Choroid plexus epithelial cell (primary cell): ENCODE measurements at regions not wholly inside any gene's neighbourhood (a gene's known extent, or its start where the extent isn't known, plus 50 kb on each side); places are given as distances from the start of the nearest gene placed in this dataset.

Experiments used
- DNase-seq: peaks from one replicate; pipeline ENCODE4 v3.0.0-alpha.2; 2010; ENCODE audit warnings: low read depth
- H3K4me3 ChIP-seq: 2 replicates; pipeline ENCODE4 v1.5.1; 2011; ENCODE audit warnings: low read depth, mild to moderate bottlenecking, control low read depth, low read length, moderate library complexity
- TF ChIP-seq, protein P1 (sequence below): conservative IDR thresholded peaks from 2 replicates; pipeline ENCODE4 v1.5.1; 2011; ENCODE audit warnings: low read depth, mild to moderate bottlenecking, control low read depth, inconsistent platforms, low read length, moderate library complexity

DNA sequence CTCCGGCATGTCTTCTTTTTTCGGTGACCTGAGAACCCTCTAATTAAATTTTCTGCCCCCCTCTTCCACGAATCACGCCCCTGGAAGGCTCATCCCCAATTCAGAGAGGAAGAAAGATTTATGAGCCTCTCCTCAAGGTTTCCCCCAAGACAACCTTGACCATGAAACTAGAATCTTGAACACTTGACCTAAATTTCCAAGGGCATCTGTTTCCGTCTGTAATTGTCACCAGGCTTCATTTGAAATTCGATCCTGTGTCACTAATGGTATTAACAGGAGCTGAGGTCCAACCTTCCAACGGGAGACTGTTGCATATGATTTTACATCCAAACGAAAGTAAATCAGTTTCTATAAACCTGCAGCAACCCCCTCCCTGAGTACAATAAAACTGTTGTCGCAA, 139.9 kb upstream of the ZIC3 start:
- DNase-seq: no peak
- no peak overlapping the region for H3K4me3 ChIP-seq
- TF ChIP-seq, protein P1, sequence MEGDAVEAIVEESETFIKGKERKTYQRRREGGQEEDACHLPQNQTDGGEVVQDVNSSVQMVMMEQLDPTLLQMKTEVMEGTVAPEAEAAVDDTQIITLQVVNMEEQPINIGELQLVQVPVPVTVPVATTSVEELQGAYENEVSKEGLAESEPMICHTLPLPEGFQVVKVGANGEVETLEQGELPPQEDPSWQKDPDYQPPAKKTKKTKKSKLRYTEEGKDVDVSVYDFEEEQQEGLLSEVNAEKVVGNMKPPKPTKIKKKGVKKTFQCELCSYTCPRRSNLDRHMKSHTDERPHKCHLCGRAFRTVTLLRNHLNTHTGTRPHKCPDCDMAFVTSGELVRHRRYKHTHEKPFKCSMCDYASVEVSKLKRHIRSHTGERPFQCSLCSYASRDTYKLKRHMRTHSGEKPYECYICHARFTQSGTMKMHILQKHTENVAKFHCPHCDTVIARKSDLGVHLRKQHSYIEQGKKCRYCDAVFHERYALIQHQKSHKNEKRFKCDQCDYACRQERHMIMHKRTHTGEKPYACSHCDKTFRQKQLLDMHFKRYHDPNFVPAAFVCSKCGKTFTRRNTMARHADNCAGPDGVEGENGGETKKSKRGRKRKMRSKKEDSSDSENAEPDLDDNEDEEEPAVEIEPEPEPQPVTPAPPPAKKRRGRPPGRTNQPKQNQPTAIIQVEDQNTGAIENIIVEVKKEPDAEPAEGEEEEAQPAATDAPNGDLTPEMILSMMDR: no peak

DNA sequence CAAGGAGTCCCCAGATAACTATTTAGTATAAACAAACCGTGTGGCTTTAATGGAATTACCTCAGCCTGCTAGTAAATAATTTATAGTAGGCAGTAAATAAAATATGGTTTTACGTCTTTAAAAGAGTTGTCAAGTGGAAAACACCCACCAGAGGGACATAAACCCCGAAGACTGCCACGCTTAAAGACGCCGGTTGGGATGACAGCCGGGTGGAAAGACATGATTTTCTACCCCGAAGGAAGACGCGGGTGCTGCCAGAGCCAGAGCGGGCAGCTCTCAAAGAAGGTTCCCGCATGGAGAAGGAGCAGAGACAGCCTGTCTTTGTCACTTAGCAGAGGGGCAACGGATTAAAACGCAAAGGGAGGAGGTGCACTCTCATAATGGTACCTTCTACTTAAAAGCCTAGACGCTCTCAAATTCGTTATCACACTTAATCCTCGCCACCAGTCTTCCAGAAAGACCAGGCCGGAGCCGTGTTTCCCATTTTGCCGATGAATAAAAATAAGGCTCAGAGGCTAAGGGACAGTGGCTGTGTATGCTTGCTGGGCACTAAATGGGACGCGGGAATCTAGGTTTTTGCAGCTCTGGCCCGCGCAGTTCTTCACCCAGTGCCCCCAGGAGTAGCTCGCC, 140.5 kb upstream of the ZIC3 start:
- TF ChIP-seq, protein P1: no peak
- H3K4me3 ChIP-seq: no peak overlapping the region
- DNase-seq: no peak

DNA sequence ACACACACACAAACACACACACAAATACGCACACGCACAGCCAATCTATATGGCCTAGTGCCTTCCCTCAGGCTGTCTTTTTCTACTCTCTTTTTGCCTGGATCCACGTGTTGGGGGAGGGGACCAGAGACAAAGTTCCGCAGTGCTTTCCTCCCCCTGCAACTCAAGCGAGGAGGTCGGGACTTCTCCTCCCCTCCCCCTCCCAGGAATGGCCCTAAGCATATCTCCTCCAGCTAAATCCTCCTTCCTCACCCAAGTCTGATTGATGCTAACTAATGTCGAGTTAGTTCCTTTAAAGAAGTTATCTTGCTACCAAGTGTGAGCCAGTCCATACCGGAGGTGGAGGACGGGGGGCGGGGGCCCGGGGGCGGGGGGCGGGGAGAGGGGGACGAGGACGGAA, 141.2 kb upstream of the ZIC3 start:
- DNase-seq: no peak
- TF ChIP-seq, protein P1: no peak
- H3K4me3 ChIP-seq: no peak overlapping the region

DNA sequence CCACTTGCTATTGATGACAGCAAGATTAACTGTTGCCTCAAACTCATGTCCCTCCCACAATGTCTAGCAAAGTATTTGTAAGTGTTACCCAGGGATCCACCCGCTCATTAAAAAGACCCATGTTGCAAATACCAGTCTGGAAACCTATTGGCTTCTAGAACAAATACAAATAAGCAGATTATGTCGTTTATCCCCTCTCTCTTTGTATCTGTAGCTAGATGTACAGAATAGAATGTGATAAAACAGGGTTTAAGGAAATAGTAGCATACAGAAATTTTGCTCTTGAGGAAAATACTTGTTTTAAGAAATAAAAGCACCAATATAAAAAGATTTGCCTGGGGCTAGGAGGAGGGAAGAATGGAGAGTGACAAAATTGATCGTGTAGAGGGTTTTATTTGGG, 142.7 kb upstream of the ZIC3 start:
- TF ChIP-seq, protein P1: no peak
- no peak overlapping the region for H3K4me3 ChIP-seq
- no peak for DNase-seq

DNA sequence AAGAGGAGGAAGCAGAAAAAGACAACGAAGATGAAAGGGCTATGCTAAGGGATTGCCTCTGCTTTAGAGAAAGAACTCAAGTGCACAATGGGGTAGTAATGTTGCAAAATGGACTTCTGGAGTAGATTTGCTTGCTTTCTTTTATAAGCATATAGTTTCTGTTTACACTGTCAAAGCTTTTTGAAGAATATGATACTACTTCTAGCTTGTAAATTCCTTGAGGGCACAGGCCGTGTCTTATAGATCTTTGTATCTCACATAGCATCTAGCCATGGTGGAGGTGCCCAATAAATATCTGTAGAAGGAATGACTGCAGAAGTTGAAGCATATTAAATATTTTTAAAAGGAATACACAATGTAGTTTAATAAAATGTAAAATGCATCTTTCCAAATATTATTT, 147.8 kb upstream of the ZIC3 start:
- no peak for DNase-seq
- no peak overlapping the region for H3K4me3 ChIP-seq
- TF ChIP-seq, protein P1: no peak

DNA sequence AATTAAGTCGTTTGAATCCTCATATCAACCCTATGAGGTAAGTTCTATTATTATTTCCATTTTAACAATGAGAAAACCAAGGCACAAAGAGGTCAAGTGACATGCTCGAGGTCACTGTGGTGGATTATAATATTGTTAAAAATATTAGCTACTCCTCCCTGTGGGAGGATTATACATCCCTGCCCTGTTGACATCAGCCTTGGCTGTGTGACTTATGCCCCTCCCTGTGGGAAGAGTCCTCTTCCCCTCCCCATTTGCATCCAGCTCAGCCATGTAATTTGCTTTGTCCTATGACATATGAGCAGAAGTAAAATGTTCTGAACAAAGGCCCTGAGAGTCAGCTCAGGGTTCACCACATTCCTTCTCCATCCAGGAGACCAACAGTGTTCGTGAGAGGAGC, 152.7 kb upstream of the ZIC3 start:
- no peak overlapping the region for H3K4me3 ChIP-seq
- TF ChIP-seq, protein P1: no peak
- no peak for DNase-seq

DNA sequence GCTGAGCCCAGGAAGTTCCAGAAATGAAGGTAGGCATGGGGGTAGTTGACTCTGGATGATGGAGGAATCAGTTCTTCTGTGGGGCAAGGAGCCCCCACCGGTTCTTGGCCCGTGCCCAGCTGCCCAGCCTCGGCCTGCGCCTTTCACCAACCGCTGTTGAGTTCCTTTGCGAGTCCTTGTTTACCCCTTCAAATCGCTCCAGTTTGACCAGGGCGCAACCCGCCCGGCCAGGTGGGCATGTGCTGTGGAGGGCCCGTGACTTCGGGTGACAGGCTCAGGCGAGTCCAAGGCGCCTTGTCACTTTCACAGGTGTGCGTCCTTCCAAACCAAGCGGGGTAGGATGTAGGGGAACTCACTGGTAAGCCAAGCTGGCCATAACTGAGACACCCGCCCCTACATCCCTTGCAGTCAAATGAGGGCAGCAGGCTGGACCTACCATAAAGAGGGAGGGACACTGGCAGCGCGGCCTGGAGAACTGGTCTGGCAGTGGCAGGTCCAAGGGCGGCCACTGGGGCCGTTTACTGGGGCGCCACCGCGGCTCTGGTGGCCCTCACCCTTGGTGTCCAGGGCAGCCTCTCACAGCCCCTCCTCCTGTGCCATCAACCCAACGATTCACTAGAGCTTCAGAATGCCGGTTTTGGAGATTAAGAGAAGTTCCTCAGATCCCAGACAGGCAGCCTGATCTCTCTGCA, 160.3 kb upstream of the ZIC3 start:
- no peak overlapping the region for H3K4me3 ChIP-seq
- no peak for DNase-seq
- TF ChIP-seq, protein P1: no peak
